ENCODE measurements at regions not wholly inside any gene's neighbourhood (a gene's known extent, or its start where the extent isn't known, plus 50 kb on each side); places are given as distances from the start of the nearest gene placed in this dataset.

DNA sequence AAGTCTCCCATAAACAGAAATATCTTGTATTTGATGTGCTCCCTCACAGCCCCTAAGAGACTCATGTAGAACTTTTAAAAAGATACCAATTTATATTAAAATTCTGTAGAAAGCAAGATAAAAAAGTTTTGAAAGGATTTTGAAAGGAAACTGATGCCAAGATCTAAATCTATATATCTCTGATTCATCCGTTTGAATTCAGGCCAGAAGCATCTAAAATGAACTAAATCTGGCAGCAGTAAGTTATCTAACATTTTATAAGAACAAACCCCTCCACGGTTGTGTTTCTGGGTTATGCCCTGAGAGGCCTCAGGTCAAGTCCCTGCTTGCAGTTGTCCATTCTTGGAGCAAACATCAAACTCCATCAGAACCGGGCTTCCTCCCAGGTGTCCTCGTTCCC lies 165.8 kb downstream of the FBXO15 start:
- Mint-ChIP-seq H3K9me3 (no peaks in the 10 kb centered on the region), H3K4me3 (no peak overlapping the region), H3K4me1 (peaks cover 5% of the 10 kb centered on the region; the same call in 2 of the 3 replicates), H3K27me3 (ENCODE audit: insufficient read depth, low read depth, poor library complexity) (peaks cover 4% of the 10 kb centered on the region), H3K36me3 (ENCODE audit: low read depth) (no peaks in the 10 kb centered on the region), H3K27ac (no peak overlapping the region)
- TF ChIP-seq ZNF331 (CRISPR knock-in tag; IDR thresholded peaks at IDR 0.05; ENCODE audit: low read depth) (no peak), POLR2AphosphoS5 (IDR thresholded peaks at IDR 0.05; ENCODE audit: low read depth) (no peak), ZNF462 (CRISPR knock-in tag; IDR thresholded peaks at IDR 0.05) (no peak), STAT1 (IDR thresholded peaks at IDR 0.05; ENCODE audit: unreplicated experiment) (no peak), EZH2phosphoT487 (IDR thresholded peaks at IDR 0.05; ENCODE audit: unreplicated experiment) (no peak), NANOG (IDR thresholded peaks at IDR 0.05; ENCODE audit: borderline replicate concordance) (no peak), EZH2 (IDR thresholded peaks at IDR 0.05; ENCODE audit: low read depth, unreplicated experiment) (no peak), ZNF114 (CRISPR knock-in tag; IDR thresholded peaks at IDR 0.05) (no peak), CTCF (conservative IDR thresholded peaks at IDR 0.05; ENCODE audit: low read depth in 2 of 2) (no peak), JUNB (IDR thresholded peaks at IDR 0.05; ENCODE audit: unreplicated experiment) (no peak), CREB1 (CRISPR knock-in tag; IDR thresholded peaks at IDR 0.05; ENCODE audit: low read depth) (no peak)
- TF ChIP-seq, protein P1, sequence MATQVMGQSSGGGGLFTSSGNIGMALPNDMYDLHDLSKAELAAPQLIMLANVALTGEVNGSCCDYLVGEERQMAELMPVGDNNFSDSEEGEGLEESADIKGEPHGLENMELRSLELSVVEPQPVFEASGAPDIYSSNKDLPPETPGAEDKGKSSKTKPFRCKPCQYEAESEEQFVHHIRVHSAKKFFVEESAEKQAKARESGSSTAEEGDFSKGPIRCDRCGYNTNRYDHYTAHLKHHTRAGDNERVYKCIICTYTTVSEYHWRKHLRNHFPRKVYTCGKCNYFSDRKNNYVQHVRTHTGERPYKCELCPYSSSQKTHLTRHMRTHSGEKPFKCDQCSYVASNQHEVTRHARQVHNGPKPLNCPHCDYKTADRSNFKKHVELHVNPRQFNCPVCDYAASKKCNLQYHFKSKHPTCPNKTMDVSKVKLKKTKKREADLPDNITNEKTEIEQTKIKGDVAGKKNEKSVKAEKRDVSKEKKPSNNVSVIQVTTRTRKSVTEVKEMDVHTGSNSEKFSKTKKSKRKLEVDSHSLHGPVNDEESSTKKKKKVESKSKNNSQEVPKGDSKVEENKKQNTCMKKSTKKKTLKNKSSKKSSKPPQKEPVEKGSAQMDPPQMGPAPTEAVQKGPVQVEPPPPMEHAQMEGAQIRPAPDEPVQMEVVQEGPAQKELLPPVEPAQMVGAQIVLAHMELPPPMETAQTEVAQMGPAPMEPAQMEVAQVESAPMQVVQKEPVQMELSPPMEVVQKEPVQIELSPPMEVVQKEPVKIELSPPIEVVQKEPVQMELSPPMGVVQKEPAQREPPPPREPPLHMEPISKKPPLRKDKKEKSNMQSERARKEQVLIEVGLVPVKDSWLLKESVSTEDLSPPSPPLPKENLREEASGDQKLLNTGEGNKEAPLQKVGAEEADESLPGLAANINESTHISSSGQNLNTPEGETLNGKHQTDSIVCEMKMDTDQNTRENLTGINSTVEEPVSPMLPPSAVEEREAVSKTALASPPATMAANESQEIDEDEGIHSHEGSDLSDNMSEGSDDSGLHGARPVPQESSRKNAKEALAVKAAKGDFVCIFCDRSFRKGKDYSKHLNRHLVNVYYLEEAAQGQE (IDR thresholded peaks at IDR 0.05; ENCODE audit: unreplicated experiment) = no peak
- TF ChIP-seq, protein P2, sequence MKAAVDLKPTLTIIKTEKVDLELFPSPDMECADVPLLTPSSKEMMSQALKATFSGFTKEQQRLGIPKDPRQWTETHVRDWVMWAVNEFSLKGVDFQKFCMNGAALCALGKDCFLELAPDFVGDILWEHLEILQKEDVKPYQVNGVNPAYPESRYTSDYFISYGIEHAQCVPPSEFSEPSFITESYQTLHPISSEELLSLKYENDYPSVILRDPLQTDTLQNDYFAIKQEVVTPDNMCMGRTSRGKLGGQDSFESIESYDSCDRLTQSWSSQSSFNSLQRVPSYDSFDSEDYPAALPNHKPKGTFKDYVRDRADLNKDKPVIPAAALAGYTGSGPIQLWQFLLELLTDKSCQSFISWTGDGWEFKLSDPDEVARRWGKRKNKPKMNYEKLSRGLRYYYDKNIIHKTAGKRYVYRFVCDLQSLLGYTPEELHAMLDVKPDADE (IDR thresholded peaks at IDR 0.05) = no peak
- no peaks in the 10 kb centered on the region for H4K20me1 ChIP-seq (replicated peaks; ENCODE audit: insufficient read depth)
- no peak overlapping the region for H2AFZ ChIP-seq
- DNase-seq (ENCODE audit: low spot score) = no peak
- no peaks in the 10 kb centered on the region for H3K36me3 ChIP-seq (ENCODE audit: insufficient read depth)
- no peak overlapping the region for H3K4me3 ChIP-seq
- H3K4me2 ChIP-seq = no peak overlapping the region
- no peaks in the 10 kb centered on the region for H3K79me2 ChIP-seq (replicated peaks; ENCODE audit: insufficient read depth)
- no peaks in the 10 kb centered on the region for H3F3A ChIP-seq (replicated peaks; ENCODE audit: low read depth)
- ATAC-seq = no peak
- H3K27ac ChIP-seq (ENCODE audit: low read depth) = no peak overlapping the region
- 0 out of 2 replicates have a peak, but pooled peaks cover 7% of the 10 kb centered on the region for H3K9me2 ChIP-seq (ENCODE audit: insufficient read depth)
- no peaks in the 10 kb centered on the region for H3K27me3 ChIP-seq (ENCODE audit: insufficient read depth)
- H3K4me1 ChIP-seq (ENCODE audit: insufficient read depth) = peaks cover 3% of the 10 kb centered on the region; the same call in 1 of the 2 replicates

Measured in GM23338 (cell line).